Epithelial cell of proximal tubule (primary cell): ENCODE measurements at regions not wholly inside any gene's neighbourhood (a gene's known extent, or its start where the extent isn't known, plus 50 kb on each side); places are given as distances from the start of the nearest gene placed in this dataset.
"Not testable (repeated sequence)": the region's sequence is repeated elsewhere in the genome, so short reads cannot be mapped to it uniquely, and the experiment has no call there.

ENCODE experiments used
- DNase-seq: peaks from one replicate; pipeline ENCODE4 v3.0.0-alpha.2; 2011; ENCODE audit warnings: low read depth
- H3K4me3 ChIP-seq: 2 replicates; pipeline ENCODE4 v1.5.1; 2011; ENCODE audit warnings: low read depth, mild to moderate bottlenecking, low read length
- CTCF ChIP-seq: conservative IDR thresholded peaks from 2 replicates; pipeline ENCODE4 v1.5.1; 2012; ENCODE audit warnings: low read depth, mild to moderate bottlenecking, low read length

GRCh38 chrY:21600170-21600569, 65.5 kb downstream of the RBMY1A1 start:
- no peak overlapping the region for H3K4me3 ChIP-seq
- no peak for TF ChIP-seq CTCF
- no peak for DNase-seq

- TF ChIP-seq CTCF = no peak
- H3K4me3 ChIP-seq = no peak overlapping the region
- no peak for DNase-seq
Observed at GRCh38 chrY:21601524-21601923, 66.8 kb downstream of the RBMY1A1 start.

GRCh38 chrY:21602590-21602989, 67.9 kb downstream of the RBMY1A1 start:
- TF ChIP-seq CTCF = no peak
- DNase-seq = peak; percentile 37
- no peak overlapping the region for H3K4me3 ChIP-seq

- no peak overlapping the region for H3K4me3 ChIP-seq
- TF ChIP-seq CTCF = no peak
- DNase-seq = no peak
Observed at GRCh38 chrY:21636137-21636536, 101.5 kb downstream of the RBMY1A1 start.

GRCh38 chrY:21650496-21650895, 115.8 kb downstream of the RBMY1A1 start:
- DNase-seq = peak; percentile 16

GRCh38 chrY:21659057-21659456, 124.4 kb downstream of the RBMY1A1 start:
- H3K4me3 ChIP-seq, DNase-seq: not testable (repeated sequence)

More at GRCh38 chrY:21650496-21650895, 115.8 kb downstream of the RBMY1A1 start:
- no peak for TF ChIP-seq CTCF
- H3K4me3 ChIP-seq = no peak overlapping the region

- not testable (repeated sequence) for DNase-seq, H3K4me3 ChIP-seq
Observed at GRCh38 chrY:21679590-21679989, 144.9 kb downstream of the RBMY1A1 start.

GRCh38 chrY:21686369-21686768, 151.7 kb downstream of the RBMY1A1 start:
- not testable (repeated sequence) for DNase-seq, H3K4me3 ChIP-seq

- H3K4me3 ChIP-seq = not testable (repeated sequence)
- DNase-seq = peak; percentile 35
Observed at GRCh38 chrY:21701951-21702350, 167.3 kb downstream of the RBMY1A1 start.

- DNase-seq = peak; percentile 27
- not testable (repeated sequence) for H3K4me3 ChIP-seq
Observed at GRCh38 chrY:21702927-21703326, 168.2 kb downstream of the RBMY1A1 start.
